GM21526 (cell line): ENCODE measurements at regions not wholly inside any gene's neighbourhood (a gene's known extent, or its start where the extent isn't known, plus 50 kb on each side); places are given as distances from the start of the nearest gene placed in this dataset.
"Not testable (repeated sequence)": the region's sequence is repeated elsewhere in the genome, so short reads cannot be mapped to it uniquely, and the experiment has no call there.

ENCODE experiments used
- ATAC-seq: cut with Tn5 transposase; IDR thresholded peaks from one replicate; pipeline ENCODE4 v1.9.1; 2021; ENCODE audit warnings: moderate library complexity; ENCODE audit not compliant: unreplicated experiment, low FRiP score

DNA sequence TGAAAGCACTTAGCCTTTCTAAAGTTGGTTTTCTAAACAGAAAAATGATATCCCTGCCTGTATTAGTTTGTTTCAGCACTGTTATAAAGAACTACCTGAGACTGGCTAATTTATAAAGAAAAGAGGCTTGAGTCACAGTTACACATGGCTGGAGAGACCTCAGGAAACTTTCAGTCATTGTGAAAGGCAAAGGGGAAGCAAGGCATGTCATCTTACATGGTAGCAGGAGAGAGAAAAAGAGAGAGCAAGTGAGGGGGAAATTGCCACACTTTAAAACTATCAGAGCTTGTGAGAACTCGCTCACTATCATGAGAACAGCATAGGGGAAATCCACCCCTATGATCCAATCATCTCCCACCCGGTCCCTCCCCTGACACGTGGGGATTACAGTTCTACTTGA lies 64.9 kb downstream of the FAM170A start:
- ATAC-seq: no peak

DNA sequence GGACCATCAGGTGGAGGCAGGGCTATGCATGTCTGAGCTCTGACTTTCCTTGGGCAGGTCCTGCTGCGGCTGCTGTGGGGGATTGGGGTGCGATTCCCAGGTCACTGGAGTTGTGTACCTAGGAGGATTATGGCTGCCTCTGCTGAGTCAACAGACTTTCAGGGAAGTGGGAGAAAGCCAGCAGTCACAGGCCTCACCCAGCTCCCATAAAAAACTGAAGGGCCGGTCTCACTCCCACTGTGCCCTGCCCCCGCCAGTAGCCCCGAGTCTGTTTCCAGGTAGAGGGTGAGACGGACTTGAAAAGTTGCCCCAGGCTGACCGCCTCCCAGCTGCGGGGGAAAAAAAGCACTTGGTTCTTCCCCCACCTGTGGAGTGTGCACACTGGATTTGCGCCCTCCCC lies 76.7 kb downstream of the FAM170A start:
- no peak for ATAC-seq

DNA sequence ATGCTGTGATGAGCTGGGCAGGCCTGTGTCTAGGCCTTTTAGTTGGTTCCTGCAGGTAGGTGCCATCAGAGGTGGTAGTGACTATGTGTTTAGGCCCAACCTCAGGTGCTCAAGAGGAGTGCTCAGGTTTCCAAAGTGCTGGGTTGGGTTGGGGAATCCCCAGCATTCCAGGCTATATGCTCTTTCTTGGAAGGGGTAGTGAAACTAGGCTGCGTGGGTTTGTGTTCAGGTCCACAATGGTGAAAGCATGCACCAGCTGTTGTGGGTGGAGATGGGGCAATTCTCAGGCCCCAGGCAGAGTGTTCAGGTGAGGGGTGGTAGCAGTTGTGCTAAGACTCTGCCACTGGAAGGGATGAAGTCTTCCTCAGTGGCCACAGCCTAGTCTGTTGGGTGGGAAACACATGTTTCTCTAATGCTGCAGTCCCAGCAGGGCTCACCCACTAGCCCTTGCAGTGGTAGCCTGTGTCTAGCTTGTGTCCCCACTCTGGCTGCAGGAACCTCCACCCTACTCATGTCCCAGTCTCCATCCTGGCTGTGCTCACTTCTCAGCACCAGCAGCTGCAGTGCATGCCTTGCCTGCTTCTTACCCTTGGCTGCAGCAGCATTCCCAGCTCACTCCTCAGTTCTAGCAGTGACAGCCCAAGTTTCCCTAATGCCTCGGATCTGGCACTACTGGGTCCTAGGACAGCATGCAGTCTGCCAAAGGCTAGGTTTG lies 78.9 kb downstream of the FAM170A start:
- ATAC-seq: peak; percentile 56

DNA sequence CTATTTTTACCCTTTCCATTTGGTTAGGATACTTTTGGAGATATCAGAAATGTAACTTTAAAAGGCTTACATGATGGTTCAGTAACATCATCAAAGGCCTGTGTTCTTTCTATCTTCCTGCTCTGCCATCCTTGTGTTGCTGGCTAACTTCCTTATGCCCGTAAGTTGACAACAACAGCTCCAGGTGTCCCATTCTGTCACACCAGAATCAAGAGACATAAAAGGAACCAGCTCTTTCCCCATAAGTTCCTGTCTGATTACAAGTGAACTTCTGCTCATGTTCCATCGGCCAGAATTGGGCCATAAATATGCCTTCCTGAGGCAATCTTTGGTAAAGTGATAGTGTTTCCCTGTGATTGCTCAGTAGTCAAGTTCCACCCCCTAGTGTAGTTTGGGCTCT lies 92.4 kb downstream of the FAM170A start:
- no peak for ATAC-seq

DNA sequence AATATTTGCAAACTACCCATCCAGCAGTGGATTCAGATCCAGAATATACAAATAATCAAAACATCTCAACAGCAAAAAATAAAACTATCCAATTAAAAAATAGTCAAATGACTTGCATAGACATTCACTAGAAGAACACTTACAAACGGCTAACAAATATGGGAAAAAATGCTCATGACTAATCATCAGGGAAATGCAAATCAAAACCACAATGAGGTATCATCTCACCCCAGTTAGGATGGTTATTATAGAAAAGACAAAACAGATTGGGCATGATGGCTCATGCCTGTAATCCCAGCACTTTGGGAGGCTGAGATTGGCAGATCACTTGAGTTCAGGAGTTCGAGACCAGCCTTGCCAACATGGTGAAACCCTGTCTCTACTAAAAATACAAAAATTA lies 95.9 kb downstream of the FAM170A start:
- ATAC-seq: not testable (repeated sequence)

DNA sequence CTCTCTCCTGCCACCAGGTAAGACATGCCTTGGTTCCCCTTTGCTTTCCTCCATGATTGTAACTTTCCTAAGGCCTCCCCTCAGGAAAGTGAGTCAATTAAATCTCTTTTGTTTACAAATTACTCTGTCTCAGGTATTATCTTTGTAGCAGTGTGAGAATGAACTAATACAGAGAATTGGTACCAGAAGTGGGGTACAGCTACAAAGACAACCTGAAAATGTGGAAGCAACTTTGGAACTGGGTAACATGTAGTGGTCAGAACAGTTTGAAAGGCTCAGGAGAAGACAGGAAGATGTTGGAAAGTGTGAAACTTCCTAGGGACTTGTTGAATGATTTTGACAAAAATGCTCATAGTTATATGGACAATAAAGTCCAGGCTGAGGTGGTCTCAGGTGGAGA lies 97.2 kb downstream of the FAM170A start:
- no peak for ATAC-seq

DNA sequence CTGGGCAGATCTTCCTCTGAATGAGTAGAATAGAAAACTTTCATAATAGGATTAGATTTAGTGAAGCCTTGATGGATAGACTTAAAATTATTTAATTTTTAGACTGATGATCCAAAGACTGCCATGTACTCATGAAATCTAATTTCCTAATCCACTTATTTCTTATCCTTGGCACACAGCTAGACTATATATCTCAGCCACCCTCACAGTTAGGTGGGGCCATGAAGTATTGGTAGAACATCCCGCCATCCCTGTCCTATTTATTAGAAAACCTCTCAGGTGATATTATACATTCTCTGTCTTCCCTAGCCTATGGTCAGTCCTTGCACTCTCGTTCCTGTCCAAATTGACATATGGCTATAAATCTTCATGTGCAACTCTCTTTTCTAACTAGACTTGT lies 110.9 kb downstream of the FAM170A start:
- no peak for ATAC-seq

DNA sequence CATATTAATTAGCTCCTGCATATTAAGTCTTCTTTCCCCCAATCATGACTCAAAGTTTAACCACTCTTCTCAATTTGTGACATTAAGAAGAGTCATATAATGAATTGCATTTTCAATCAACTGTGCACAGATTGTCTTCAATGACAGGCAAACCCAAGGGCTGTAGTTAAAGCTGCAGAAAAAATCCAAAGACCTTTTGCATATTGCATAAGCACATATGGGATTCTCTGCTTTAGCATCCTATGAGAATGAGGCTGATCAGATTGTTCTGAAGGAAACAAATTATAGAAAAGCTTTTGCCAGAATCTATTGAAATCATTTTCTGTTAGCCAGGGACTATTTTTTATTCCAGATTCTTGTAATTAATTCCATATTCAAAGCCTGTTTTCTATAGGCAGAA lies 112.3 kb downstream of the FAM170A start:
- ATAC-seq: no peak

DNA sequence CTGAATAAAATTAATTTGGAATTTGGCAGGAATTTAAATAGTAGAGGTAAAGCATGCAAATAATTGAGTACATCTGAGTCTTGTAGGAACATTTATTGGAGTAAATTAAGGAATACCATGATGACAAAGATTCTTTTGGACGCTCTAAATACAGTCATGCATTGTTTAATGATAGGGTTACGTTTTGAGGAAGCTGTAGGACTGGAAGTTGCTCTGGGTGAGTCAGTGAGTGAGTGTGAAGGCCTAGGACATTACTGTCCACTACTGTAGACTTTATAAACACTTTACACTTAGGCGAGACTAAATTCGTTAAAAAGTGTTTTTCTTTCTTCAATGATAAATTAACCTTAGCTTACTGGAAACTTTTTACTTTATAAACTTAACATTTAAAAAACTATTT lies 113.0 kb downstream of the FAM170A start:
- no peak for ATAC-seq

DNA sequence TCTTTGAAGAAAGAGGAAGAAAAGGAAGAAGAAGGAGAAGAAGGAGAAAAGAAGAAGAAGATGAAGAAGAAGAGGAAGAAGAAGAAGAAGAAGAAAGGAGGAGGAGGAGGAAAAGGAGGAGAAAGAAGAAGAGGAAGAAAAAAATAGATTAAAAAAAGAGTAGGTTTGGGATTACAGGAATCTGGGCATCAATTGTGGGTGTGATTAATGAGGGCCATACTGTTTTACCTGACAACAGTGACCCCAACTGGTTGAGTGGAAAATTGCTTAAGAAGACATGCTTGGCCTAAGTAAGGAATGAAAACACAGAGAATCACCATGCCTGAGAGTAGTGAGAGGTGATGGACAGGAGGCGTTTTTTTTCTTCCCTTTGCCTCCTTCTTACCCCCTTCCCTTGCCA lies 114.6 kb downstream of the FAM170A start:
- peak; percentile 97 for ATAC-seq

DNA sequence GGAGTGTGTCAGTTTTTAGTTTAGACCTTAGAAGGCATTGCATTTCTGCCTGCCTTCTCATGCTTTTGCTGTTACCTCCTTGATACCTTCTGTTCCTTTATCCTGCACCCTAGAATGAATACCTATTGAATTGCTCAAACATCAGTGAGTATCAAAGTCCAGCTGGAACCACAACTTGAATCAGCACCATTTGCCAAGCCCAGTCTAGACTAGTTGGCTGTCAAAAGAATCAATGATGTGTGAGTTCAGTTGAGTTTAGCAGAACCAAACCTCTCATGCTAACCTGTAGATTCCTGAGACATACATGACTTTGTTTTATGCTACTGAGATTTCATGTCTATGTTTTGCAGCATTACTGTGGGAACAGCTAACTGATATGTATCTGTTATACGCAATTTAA lies 116.6 kb downstream of the FAM170A start:
- ATAC-seq: no peak

DNA sequence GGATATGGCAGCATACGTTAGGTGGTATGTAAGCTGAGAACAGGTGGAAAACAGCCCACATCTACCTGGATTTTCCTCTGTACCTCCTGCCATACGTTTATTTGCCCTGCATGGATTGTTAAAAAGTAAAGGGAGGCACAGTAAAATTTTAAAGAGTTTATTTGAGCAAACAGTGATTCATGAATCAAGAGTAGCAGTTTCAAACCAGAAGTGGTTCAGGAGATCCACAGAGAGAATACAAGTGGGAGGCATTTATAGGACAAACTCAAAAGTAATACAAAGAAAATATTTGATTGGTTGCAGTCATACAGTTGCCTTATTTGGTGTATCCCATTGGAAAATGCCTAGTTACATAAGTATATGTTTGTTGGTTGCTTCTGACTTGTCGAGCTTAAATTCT lies 117.6 kb downstream of the FAM170A start:
- no peak for ATAC-seq

DNA sequence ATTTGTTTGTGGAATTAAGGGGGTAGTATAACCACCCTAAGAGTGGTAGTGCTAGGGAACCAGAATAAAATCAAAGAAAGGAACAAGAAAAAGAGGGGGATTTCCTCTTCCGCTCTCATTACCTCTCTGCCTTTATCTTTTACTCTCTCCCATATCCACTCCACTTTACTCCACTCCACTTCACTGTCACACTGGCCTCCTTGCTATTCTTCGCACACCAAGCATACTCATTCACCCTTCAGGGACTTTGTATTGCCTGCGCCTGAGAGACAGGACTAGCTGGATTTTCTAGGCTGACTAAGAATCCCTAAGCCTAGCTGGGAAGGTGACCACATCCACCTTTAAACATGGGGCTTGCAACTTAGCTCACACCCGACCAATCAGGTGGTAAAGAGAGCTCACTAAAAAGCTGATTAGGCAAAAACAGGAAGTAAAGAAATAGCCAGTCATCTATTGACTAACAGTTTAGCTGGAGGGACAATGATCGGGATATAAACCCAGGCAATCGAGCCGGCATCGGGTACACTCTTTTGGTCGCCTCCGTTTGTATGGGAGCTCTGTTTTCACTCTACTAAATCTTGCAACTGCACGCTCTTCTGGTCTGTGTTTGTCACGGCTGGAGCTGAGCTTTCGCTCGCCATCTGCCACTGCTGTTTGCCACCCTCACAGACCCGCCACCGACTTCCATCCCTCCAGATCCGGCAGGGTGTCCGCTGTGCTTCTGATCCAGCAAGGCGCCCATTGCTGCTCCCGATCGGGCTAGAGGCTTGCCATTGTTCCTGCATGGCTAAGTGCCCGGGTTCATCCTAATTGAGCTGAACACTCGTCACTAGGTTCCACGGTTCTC lies 121.8 kb downstream of the FAM170A start:
- no peak for ATAC-seq

DNA sequence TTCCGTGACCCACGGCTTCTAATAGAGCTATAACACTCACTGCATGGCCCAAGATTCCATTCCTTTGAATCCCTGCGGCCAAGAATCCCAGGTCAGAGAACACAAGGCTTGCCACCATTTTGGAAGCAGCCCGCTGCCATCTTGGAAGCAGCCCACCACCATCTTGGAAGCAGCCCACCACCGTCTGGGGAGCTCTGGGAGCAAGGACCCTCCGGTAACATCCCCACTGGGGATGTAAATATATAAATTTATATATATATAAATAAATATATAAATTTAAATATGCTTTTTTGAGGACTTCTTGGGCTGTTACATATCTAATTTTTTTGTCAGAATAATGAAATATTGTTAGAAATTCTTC lies 122.4 kb downstream of the FAM170A start:
- no peak for ATAC-seq

DNA sequence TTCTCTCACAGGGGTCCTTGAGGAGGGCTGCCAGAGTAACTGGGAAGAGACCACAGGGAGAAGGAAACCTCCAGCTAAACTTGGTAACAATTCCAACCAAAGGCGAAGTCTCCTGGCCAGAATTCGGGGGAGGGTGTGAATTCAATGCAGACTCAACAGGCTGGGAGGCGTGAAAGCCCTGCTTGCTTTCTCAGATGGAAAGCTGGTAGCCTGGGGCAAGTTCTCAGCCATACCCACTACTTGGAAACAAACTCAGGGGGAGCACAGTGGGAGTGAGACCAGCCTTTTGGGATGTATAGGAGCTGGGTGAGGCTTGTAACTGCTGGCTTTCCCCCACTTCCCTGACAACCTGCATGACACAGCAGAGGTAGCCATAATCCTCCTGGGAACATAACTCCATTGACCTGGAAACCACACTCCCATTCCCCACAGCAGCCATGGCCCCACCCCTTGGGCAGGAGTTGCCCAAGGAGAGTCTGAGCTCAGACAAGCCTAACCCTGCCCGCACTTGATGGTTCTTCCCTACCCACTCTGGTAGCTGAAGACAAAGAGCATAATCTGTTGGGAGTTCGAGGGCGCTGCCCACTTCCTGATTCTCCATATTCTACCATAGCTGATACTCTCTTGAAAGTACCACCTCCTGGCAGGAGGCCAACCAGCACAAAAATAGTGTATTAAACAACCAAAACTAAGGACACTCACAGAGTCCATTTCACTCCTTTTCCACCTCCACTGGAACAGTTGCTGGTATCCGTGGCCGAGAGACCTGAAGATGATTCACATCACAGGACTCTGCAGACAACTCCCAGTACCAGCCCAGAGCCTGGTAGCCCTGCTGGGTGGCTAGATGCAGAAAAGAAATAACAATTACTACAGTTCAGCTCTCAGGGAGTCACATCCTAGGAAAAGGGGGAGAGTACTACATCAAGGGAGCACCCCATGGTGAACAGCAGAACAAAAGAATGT lies 123.8 kb downstream of the FAM170A start:
- ATAC-seq: no peak

DNA sequence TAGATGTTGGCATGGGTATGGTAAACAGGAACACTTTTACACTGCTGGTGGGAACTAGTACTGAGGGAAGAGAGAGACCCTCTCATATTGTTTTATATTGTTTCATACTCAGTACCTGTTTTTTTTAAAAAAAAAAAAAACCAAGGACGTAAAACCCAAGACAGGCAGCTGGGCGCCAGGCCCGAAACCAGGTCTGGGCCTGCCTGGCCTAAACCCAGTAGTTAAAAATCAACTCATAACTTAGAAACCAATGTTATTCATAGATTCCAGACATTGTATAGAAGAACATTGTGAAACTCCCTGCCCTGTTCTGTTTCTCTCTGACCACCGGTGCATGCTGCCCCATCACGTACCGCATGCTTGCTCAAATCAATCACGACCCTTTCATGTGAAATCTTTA lies 125.5 kb downstream of the FAM170A start:
- ATAC-seq: not testable (repeated sequence)

DNA sequence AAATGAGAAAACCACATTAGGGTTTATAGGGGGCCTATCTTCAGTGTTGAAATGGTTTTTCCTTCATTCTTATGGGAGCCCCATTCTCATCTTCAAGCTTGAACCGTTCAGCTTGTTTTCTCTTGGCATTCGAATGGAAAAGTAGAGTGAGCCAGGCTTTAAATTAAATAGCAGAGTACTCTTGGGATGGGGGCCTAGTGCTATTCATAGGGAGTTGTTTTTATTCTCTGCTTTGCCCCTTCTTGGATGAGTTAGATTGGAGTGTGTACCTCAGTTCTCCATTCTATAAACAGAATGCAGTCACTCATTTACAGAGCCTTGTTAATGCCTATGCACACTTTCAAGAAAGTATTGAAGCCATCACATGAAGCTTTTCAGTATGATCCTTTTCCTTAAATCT lies 127.9 kb downstream of the FAM170A start:
- no peak for ATAC-seq

DNA sequence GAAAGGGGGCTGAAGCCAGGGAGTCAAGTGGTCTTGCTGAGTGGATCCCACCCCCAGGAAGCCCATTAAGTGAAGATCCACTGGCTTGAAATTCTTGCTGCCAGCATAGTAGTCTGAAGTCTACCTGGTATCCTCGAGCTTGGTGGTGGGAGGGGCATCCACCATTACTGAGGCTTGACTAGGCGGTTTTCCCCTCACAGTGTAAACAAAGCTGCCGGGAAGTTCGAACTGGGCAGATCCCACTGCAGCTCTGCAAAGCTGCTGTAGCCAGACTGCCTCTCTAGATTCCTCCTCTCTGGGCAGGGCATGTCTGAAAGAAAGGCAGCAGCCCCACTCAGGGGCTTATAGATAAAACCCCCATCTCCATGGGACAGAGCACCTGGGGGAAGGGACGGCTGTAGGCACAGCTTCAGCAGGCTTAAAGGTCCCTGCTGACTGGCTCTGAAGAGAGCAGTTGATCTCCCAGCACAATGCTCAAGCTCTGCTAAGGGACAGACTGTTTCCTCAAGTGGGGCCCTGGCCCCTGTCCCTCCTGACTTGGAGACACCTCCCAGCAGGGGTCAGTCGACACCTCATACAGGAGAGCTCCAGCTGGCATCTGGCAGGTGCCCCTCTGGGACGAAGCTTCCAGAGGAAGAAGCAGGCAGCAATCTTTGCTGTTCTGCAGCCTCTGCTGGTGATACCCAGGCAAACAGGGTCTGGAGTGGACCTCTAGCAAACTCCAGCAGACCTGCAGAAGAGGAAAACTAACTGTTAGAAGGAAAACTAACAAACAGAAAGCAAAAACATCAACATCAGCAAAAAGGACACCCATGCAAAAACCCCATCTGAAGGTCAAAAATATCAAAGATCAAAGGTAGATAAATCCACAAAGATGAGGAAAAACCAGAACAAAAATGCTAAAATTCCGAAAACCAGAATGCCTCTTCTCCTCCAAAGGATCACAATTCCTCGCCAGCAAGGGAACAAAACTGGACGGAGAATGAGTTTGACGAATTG lies 140.6 kb downstream of the FAM170A start:
- ATAC-seq: not testable (repeated sequence)

DNA sequence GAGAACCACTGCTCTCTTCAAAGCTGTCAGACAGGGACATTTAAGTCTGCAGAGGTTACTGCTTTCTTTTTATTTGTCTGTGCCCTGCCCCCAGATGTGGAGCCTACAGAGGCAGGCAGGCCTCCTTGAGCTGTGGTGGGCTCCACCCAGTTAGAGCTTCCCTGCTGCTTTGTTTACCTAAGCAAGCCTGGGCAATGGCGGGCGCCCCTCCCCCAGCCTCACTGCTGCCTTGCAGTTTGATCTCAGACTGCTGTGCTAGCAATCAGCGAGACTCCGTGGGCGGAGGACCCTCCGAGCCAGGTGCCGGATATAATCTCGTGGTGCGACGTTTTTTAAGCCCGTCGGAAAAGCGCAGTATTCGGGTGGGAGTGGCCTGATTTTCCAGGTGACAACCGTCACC lies 150.8 kb downstream of the FAM170A start:
- not testable (repeated sequence) for ATAC-seq

DNA sequence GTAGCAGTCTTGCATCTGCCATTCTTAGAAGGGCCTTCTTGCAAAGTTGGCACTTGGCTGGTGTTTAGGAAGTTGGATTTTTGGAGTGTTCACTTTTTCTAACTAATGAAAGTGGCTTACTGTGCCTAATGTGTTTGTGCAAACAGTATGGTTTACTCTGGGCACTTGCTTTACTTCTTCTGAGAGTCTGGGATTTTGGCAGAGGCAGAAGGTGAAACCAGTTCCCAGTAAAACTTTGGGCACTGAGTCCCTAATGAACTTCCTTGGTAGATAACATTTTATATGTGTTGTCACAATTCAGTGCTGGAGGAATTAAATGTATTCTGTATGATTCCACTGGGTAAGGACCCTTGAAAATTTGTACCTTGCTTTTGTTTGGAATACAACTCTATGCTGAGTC lies 155.7 kb downstream of the FAM170A start:
- no peak for ATAC-seq
